BJ (cell line): ENCODE measurements at regions not wholly inside any gene's neighbourhood (a gene's known extent, or its start where the extent isn't known, plus 50 kb on each side); places are given as distances from the start of the nearest gene placed in this dataset.

Source experiments
- CTCF ChIA-PET: fragments of 350-600 bp; formaldehyde crosslinking; extraction: SDS; loops from one replicate; lab custom pipeline; 2021; ENCODE audit warnings: antibody characterized with exemption, inconsistent platforms; lab: Yijun Ruan, JAX
- POLR2A ChIA-PET: fragments of 300-600 bp; sonication (Branson Sonifier 250); formaldehyde crosslinking; extraction: SDS; loops from one replicate; lab custom pipeline; 2021; ENCODE audit warnings: antibody characterized with exemption; lab: Charles Lee
- DNase-seq: peaks from one replicate; pipeline ENCODE4 v3.0.0-alpha.2; 2011; ENCODE audit warnings: low read depth
- H3K27me3 ChIP-seq: 2 replicates; pipeline ENCODE4 v1.6.0; 2011; ENCODE audit warnings: low read length; ENCODE audit not compliant: control insufficient read depth, insufficient read depth
- H3K36me3 ChIP-seq: 2 replicates; pipeline ENCODE4 v1.5.1; 2011; ENCODE audit warnings: low read length; ENCODE audit not compliant: control insufficient read depth, insufficient read depth
- H3K4me3 ChIP-seq: 2 replicates; pipeline ENCODE4 v1.5.1; 2011; ENCODE audit warnings: low read depth, mild to moderate bottlenecking, control low read depth, low read length
- CTCF ChIP-seq: IDR thresholded peaks from 2 replicates; pipeline ENCODE4 v1.5.1; 2011; ENCODE audit warnings: low read depth, mild to moderate bottlenecking, control low read depth, inconsistent platforms, low read length, moderate library complexity; ENCODE audit not compliant: insufficient read depth

DNA sequence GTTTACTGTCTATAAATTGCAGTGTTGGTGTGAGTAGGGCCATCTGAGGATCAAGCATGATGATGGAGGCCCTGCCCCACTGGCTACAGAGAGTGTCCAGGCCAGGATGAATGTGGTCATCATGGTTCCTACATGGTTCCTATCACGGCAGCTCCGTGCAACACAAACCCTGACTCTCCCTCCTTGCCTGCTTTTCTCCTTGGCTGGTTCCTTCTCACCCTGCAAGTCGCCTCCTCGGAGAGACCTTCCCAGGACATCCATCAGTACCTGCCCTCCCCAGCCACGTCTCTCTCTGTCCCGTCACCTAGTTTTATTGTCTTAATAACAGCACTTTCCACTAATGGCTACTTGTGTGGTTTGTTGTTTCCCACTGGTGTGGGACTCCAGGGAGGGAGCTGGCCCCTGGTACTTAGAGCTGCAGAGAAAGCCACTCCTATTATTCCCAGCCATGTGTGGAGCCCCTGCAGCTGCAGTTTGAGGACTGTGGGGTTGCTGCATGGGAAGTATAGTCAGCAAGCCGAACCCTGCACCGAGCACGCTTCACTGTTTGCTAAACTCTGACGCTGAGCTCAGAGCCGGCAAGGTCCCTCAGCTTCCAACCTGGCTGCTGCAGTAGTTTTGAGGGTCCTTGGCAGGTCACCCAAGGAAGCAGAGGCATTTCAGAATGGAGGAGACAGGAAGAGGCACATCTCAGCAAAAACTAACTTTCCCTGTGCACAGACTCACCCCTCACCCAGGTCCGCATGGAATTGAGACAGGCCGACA lies 146.4 kb upstream of the VSTM2B start:
- no peak for TF ChIP-seq CTCF
- CTCF ChIA-PET, result interaction anchor here (1.0 kb wide), 1 partner anchor 10 kb away, joined by 3 read pairs; no protein-coding TSS in a partner anchor
- POLR2A ChIA-PET, result no interaction called here

DNA sequence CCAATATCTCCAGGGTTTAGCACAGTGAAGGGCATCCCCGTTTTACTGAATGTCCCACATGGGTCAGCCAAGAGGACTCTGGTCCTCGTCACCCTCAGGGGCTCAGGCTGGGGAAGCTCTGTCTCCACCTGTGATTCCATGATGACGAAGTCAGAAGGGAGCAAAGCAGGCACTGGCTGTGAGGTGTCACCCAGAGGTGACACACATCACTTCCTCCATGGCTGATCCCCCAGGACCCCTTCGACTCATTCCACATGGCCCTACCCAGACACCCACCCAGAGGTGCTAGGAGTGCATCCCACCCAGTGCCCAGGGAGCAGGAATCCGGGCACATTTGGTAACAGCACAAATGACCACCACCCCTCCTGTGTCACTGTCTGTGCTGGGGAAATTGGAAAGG lies 145.2 kb upstream of the VSTM2B start:
- ChIA-PET POLR2A (no interaction called here), CTCF (no interaction called here)
- H3K27me3 ChIP-seq, result no peaks in the 10 kb centered on the region
- no peak for DNase-seq
- no peaks in the 10 kb centered on the region for H3K36me3 ChIP-seq
- TF ChIP-seq CTCF, result no peak
- no peak overlapping the region for H3K4me3 ChIP-seq

More for the DNA sequence above, 146.4 kb upstream of the VSTM2B start:
- H3K4me3 ChIP-seq, result no peak overlapping the region
- H3K36me3 ChIP-seq, result no peaks in the 10 kb centered on the region
- no peak for DNase-seq
- H3K27me3 ChIP-seq, result no peaks in the 10 kb centered on the region

GRCh38 chr19:29381353-29382203 lies 144.2 kb upstream of the VSTM2B start:
- no peak overlapping the region for H3K4me3 ChIP-seq
- CTCF ChIA-PET, result no interaction called here
- H3K27me3 ChIP-seq, result no peaks in the 10 kb centered on the region
- DNase-seq, result no peak
- no peak for TF ChIP-seq CTCF
- H3K36me3 ChIP-seq, result no peaks in the 10 kb centered on the region
- POLR2A ChIA-PET, result no interaction called here

DNA sequence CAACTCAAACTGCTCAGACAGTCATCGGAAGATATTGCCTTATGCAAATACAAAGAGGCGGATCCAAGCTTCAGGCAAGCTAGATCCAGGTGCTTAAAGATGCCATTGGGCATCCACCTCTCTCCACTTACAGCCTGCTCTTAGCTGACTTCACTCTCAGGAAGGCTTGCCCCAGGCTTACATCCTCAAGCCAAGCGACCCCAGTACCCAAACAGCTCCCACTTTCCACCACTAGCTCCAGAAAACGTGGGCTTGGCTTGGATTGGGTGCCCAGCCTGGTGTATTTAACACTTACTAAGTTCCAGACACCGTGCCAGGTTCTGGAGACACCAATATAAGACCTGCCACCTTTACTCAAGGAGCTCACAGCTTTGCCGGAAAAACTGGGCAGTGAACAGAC lies 142.1 kb upstream of the VSTM2B start:
- ChIA-PET POLR2A (no interaction called here), CTCF (interaction anchor here (0.6 kb wide), 1 partner anchor 21 kb away, joined by 5 read pairs; no protein-coding TSS in a partner anchor)
- no peak for DNase-seq
- no peaks in the 10 kb centered on the region for H3K27me3 ChIP-seq
- no peak overlapping the region for H3K4me3 ChIP-seq
- no peak for TF ChIP-seq CTCF
- no peaks in the 10 kb centered on the region for H3K36me3 ChIP-seq

- Histone ChIP-seq H3K4me3 (no peak overlapping the region), H3K27me3 (no peaks in the 10 kb centered on the region), H3K36me3 (no peaks in the 10 kb centered on the region)
- POLR2A ChIA-PET, result no interaction called here
- CTCF ChIA-PET, result no interaction called here
- DNase-seq, result no peak
- TF ChIP-seq CTCF, result no peak
These were observed 141.1 kb upstream of the VSTM2B start for GRCh38 chr19:29384656-29385055.
